Activated T-helper 1 cell treated with anti-CD3 and anti-CD28 coated beads, Interleukin-12 subunit alpha, Interleukin-12 subunit beta, Interleukin-2, Interleukin-4 antibody, amounts not matched to agents 30 ng/mL and 10 ng/mL and 1 ng/mL, durations not matched to agents 14 hours and 24 hours and 36 hours (primary cell): ENCODE measurements at regions not wholly inside any gene's neighbourhood (a gene's known extent, or its start where the extent isn't known, plus 50 kb on each side); places are given as distances from the start of the nearest gene placed in this dataset.
"Not testable (repeated sequence)": the region's sequence is repeated elsewhere in the genome, so short reads cannot be mapped to it uniquely, and the experiment has no call there.

Experiments used
- DNase-seq: peaks from one replicate; pipeline ENCODE4 v3.0.0; 2021; ENCODE audit warnings: low spot score
- H3K27ac Mint-ChIP-seq: one replicate; pipeline ENCODE4 v1.8.0; 2021; ENCODE audit warnings: mild to moderate bottlenecking, mixed read lengths
- H3K27me3 Mint-ChIP-seq: one replicate; pipeline ENCODE4 v1.8.0; 2022; ENCODE audit warnings: mild to moderate bottlenecking, moderate library complexity, mixed read lengths; ENCODE audit not compliant: insufficient read depth
- H3K36me3 Mint-ChIP-seq: one replicate; pipeline ENCODE4 v1.8.0; 2021; ENCODE audit warnings: low read depth, mixed read lengths
- H3K4me1 Mint-ChIP-seq: one replicate; pipeline ENCODE4 v1.8.0; 2021; ENCODE audit warnings: low read depth, mixed read lengths
- H3K4me3 Mint-ChIP-seq: one replicate; pipeline ENCODE4 v1.8.0; 2021; ENCODE audit warnings: mild to moderate bottlenecking, moderate library complexity, mixed read lengths
- H3K9me3 Mint-ChIP-seq: one replicate; pipeline ENCODE4 v1.8.0; 2021; ENCODE audit warnings: mixed read lengths
- intact Hi-C: fragments of 100-400 bp; cut with micrococcal nuclease; formaldehyde crosslinking; loops from one replicate; pipeline ENCODE4 v1.15.1; 2024

DNA sequence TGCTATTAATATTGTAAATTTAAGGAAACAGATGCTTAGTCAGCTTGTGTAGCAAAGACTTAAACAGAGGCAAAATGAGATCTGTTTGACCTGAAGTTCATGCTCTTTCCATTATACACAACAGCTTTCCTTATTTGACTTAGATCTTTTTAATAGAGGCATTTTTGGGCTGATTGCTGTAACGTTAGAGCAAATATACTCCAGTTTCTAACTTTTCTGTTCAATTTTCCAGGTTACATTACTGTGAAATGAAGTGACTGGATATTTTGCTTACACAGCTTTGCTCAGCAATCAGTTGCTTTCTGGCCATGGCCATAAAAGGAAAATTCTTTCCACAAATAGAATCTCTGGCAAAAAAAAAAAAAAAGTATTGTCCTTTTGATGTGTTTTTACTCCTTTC is 146.2 kb downstream of the PCDH7 start:
- no peak for DNase-seq
- intact Hi-C loops: no loop called here
- Mint-ChIP-seq H3K4me3 (no peak overlapping the region), H3K36me3 (no peaks in the 10 kb centered on the region), H3K9me3 (peaks cover 6% of the 10 kb centered on the region), H3K4me1 (no peaks in the 10 kb centered on the region), H3K27me3 (no peaks in the 10 kb centered on the region), H3K27ac (no peak overlapping the region)

DNA sequence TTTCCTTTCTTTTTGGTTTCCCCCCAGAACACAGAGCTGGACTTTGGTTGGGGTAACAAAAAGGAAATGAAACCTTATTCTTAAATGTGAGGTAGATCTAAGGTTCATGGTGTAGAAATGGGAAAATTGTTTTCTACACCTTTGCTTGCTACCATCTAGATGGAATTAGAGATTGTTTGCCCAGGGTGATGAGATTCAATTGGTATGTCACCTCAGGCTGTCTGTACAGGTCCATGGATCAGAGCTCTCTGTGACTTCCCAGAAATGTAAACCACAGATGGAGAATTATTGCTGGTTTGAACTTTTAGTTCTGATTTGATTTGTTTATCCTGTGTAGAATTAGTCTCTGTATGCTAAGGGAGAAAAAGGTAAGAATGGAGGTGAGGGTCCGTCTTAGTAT is 146.7 kb downstream of the PCDH7 start:
- Mint-ChIP-seq H3K9me3 (peaks cover 6% of the 10 kb centered on the region), H3K36me3 (no peaks in the 10 kb centered on the region), H3K27me3 (no peaks in the 10 kb centered on the region), H3K4me3 (no peak overlapping the region), H3K27ac (no peak overlapping the region), H3K4me1 (no peaks in the 10 kb centered on the region)
- intact Hi-C loops: no loop called here
- no peak for DNase-seq

DNA sequence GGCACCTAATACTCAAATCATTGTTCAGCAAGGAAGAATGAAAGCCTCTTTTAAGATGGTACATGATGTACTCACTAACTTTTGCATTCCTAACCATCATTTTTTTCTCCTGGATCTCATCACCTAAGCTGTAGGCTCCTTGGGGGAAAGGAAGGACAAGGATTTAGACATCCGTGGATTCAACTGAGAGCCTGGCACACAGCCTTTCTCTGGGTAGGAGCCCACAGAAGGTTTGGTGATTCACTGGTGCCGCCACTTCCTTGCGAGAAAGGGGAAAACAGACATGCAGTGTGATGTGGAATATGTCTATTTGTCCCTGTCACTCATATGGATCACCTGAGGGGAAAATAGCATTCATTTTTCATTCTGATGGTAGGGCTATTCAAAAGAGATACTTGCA is 147.3 kb downstream of the PCDH7 start:
- Mint-ChIP-seq H3K9me3 (peaks cover 6% of the 10 kb centered on the region), H3K27me3 (no peaks in the 10 kb centered on the region), H3K36me3 (no peaks in the 10 kb centered on the region), H3K27ac (no peak overlapping the region), H3K4me1 (no peaks in the 10 kb centered on the region), H3K4me3 (no peak overlapping the region)
- intact Hi-C loops: no loop called here
- no peak for DNase-seq

DNA sequence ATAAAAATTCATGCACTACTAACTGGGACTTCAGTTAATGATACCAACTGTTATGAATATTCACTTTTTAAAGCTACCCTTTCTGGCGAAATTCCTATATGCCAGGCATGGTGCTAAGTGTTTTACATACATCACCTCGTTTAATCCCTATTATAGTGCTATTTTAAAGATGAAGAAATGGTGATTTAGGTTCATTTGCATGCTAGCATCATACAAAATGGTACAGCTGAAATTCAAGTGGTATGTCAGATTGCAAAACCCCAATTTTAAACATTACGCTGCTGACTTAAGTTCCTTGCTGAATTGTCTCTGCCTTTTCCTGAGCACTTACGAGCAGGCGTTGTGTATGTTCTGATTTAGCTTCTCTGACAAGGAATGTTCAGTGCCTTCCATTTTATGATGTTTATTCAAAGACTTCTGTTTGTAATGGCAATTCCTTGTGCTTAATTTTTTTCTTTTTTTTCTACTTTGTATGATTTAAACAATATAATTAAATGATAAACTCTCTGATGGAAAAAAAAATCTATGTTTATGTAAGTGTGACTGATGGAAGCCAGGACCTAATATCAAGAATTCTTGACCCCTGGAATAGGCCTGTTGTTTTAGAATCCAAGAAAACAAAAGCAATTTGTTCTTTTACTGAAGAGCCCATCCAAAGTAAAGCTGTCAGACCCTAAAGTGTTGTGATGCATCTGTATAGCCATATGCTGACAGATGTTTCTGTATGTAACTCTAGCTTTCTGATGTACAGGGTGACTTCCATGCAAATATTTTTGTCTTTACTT is 148.1 kb downstream of the PCDH7 start:
- intact Hi-C loops: no loop called here
- DNase-seq: no peak
- Mint-ChIP-seq H3K9me3 (peaks cover 9% of the 10 kb centered on the region), H3K36me3 (no peaks in the 10 kb centered on the region), H3K27me3 (no peaks in the 10 kb centered on the region), H3K27ac (no peak overlapping the region), H3K4me1 (no peaks in the 10 kb centered on the region), H3K4me3 (no peak overlapping the region)

DNA sequence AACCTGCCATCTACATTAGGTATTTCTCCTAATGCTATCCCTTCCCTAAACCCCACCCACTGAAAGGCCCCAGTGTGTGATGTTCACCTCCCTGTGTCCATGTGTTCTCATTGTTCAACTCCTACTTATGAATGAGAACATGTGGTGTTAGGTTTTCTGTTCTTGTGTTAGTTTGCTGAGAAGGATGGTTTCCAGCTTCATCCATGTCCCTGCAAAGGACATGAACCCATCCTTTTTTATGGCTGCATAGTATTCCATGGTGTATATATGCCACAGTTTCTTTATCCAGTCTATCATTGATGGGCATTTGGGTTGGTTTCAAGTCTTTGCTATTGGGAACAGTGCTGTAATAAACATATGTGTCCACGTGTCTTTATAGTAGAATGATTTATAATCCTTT is 149.2 kb downstream of the PCDH7 start:
- H3K36me3 Mint-ChIP-seq, H3K9me3 Mint-ChIP-seq, H3K27ac Mint-ChIP-seq, H3K27me3 Mint-ChIP-seq, DNase-seq, H3K4me3 Mint-ChIP-seq, intact Hi-C loops, H3K4me1 Mint-ChIP-seq: not testable (repeated sequence)

DNA sequence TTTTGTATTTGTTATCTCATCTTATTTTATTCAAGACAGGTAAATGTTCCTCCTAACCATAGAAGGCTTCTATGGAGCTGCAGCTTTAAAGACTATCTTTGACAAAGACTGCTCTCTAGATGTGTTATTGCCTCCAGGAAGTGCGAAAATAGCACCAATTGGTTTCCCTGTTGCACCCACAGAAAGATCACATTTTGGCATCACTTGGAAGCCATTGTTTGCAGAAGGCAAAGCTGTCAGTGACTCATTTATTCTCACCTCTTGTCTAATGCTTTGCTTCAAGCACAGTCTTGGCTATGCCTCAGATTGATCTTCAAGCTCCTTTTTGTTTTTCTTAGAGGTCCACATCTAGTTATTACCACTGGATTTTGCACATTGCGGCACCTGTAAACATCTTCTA is 150.3 kb downstream of the PCDH7 start:
- Mint-ChIP-seq H3K27me3 (no peaks in the 10 kb centered on the region), H3K4me3 (no peak overlapping the region), H3K36me3 (no peaks in the 10 kb centered on the region), H3K9me3 (peaks cover 10% of the 10 kb centered on the region), H3K4me1 (no peaks in the 10 kb centered on the region), H3K27ac (no peak overlapping the region)
- no peak for DNase-seq
- intact Hi-C loops: no loop called here

DNA sequence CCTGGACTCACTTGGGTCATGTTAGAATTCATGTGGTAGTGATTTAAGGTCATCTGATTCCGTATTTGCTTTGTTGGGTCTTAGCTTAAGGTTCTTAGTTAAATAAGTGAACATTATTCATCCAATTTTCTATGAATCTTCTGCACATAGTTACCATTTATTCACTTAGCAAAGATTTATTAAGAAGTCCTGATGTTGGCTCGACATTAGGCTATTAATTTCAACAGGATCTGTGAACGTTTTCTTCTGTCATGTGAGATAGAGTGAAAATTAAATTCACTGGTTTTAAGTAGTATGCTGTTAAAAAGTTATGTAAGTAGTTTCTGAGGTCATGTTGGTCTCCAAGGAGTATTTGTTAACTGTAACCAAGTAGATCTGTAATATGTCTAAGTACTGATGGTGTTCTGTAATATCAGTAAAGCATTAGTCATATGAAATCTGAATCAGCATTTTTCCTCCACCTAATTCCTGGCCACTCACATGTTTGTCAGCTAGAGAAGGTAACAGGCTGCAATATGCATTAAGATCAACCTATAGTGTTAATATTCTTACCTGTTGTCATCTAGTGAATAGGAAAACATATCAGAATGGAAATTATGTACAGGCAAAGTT is 155.6 kb downstream of the PCDH7 start:
- H3K4me1 Mint-ChIP-seq: no peaks in the 10 kb centered on the region
- intact Hi-C loops: no loop called here
- no peaks in the 10 kb centered on the region for H3K27me3 Mint-ChIP-seq
- DNase-seq: no peak
- peaks cover 9% of the 10 kb centered on the region for H3K9me3 Mint-ChIP-seq
- no peak overlapping the region for H3K27ac Mint-ChIP-seq
- no peaks in the 10 kb centered on the region for H3K36me3 Mint-ChIP-seq
- H3K4me3 Mint-ChIP-seq: no peak overlapping the region

DNA sequence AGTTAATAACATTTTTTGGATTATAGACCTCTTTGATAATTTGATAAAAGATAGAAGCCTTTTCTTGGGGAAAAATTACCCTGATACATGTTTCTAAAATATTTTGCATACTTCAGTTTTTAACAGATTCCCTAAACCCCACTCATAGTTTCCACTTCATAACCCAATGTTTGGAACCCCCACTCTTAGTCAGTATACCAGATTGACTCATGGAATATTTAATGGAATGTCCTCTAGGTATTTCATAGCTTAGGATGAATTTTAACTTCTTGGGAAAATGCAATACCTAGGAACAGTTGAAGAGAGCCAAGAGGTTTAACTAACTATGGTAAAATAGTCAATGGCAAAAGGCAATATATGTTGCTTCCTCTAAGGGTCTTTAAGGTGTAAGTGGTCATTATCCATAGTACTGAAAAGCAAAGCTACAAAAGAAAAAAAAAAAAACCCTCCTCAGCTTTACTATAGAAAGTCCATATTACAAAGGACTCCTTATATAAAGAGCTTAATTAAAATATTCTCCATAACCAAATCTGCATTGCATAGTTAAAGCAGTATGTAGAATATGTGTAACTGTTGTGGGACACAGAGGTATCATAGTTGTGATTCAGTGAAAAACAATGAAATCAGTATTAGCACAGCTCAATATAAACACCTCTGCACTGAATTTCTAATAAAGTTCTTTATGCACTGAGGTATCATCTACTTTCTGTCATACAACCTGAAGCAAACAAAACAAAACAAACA is 159.9 kb downstream of the PCDH7 start:
- H3K27ac Mint-ChIP-seq: no peak overlapping the region
- no peak for DNase-seq
- no peaks in the 10 kb centered on the region for H3K27me3 Mint-ChIP-seq
- intact Hi-C loops: no loop called here
- peaks cover 5% of the 10 kb centered on the region for H3K9me3 Mint-ChIP-seq
- H3K4me3 Mint-ChIP-seq: no peak overlapping the region
- no peaks in the 10 kb centered on the region for H3K36me3 Mint-ChIP-seq
- no peaks in the 10 kb centered on the region for H3K4me1 Mint-ChIP-seq

DNA sequence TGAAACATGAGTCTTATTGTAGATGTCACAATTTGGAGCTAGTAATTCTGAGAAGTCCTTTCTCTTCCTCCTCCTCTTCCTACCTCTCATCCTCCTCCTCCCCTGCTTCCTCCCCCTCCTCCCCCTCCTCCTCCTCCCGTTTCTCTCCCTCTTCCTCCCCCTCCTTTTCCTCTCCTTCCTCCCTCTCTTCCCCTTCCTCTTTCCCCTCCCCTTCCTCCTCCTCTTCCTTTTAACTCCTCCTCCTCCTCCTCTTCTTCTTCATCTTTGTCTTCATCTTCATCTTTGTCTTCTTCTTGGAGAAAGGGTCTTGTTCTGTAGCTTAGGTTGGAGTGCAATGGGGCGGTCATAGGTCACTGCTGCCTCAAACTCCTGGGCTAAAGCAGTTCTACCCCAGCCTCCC is 161.8 kb downstream of the PCDH7 start:
- DNase-seq: no peak

DNA sequence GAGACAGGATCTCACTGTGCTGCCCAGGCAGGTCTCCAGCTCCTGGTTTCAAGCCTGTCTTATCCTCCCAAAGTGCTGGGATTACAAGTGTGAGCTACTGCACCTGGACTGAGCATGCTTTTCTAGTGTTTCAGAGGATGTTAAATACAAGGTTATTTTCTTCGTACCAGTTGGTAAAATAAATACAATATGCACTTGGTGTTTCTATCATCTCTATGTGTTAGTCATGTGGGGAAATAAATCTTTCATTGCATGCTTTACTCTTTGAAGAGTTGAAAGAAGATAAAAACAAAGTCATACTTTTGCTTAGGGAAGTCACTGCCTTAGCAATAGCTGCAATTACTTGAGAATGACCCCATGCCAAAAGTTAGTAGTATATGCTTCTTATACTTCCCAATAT is 162.3 kb downstream of the PCDH7 start:
- H3K9me3 Mint-ChIP-seq: peaks cover 4% of the 10 kb centered on the region
- no peaks in the 10 kb centered on the region for H3K36me3 Mint-ChIP-seq
- intact Hi-C loops: no loop called here

More for the DNA sequence above, 161.8 kb downstream of the PCDH7 start:
- Mint-ChIP-seq H3K4me1 (no peaks in the 10 kb centered on the region), H3K27ac (no peak overlapping the region), H3K9me3 (peaks cover 4% of the 10 kb centered on the region), H3K4me3 (no peak overlapping the region), H3K27me3 (no peaks in the 10 kb centered on the region), H3K36me3 (no peaks in the 10 kb centered on the region)
- intact Hi-C loops: no loop called here

DNA sequence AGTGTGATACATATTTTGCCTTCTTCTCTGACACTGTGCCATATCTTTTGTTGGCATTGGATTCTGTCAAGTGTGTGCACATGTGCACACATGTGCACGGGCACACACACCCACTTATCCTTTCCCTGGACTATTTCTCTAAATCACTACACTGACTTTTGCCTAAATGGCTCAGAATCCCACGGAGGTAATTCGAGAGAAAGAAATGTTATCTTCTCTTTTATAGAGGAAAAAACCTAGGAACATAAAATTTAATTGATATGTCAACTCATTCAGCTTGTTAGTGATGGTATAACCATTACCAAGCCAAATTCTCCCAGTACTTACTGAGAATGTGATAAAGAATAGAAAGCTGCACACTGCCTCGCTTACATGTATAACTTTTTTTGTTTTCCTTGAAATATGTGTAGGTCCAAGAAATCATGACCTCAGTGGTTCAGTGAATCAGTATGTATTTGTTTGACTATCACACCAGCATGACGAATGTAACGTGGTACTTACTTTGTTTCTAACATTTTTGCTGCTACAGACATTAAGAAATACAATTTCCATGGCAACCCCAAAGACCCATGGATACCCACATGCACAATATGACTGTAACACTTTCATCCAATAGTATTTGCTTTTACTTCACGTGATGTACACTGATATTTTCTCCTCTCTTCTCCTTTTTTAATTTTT is 163.0 kb downstream of the PCDH7 start:
- DNase-seq: no peak
- no peaks in the 10 kb centered on the region for H3K27me3 Mint-ChIP-seq
- H3K4me3 Mint-ChIP-seq: no peak overlapping the region
- no peaks in the 10 kb centered on the region for H3K36me3 Mint-ChIP-seq
- H3K9me3 Mint-ChIP-seq: peaks cover 4% of the 10 kb centered on the region
- no peak overlapping the region for H3K27ac Mint-ChIP-seq
- intact Hi-C loops: no loop called here
- no peaks in the 10 kb centered on the region for H3K4me1 Mint-ChIP-seq

More for the DNA sequence above, 162.3 kb downstream of the PCDH7 start:
- H3K27me3 Mint-ChIP-seq: no peaks in the 10 kb centered on the region
- no peak overlapping the region for H3K27ac Mint-ChIP-seq
- H3K4me3 Mint-ChIP-seq: no peak overlapping the region
- no peak for DNase-seq
- no peaks in the 10 kb centered on the region for H3K4me1 Mint-ChIP-seq

DNA sequence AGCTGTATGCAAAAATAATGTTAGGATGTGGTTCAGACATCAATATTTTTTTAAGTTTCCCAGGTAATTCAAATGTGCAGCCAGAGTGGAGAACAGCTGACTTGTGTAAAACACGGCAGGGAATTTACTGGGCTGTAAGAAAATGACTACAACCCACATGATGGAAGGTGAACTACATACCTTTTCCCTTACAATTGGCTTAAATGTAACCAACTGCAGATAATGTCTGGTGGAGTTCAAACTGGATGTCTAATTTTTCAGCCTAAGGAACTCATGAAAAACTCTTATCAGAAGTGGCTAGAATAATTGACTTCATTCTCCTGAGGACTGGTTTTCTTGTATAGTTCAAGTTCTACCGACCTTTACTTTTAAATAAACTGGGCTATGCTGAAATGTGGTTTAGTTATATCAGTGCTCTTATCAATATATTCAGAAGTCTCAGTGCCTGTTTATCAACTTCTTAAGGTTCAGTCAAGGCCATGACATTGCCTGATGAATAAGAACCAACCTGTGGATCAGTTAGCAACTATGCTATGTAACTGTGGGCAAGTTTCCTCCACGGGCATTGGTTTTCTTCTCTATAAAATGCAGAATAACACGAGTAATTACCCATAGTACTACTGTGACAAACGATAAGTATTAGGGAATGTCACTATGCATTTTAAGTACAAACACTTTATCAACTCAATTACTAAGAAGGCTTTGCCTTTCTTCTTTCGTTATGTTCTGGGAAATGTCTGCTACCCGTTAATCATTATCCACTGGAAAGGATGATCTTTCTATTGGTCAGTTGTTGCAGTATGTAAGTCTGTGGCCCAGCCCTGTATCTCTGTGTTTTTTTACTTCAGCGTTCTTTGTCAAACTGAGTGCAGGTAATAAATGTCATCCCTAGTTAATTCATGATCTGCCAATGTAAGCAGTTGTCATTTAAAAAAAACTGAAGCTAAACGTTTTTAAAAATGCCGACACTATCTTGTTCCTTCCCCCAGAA is 181.6 kb downstream of the PCDH7 start:
- no peaks in the 10 kb centered on the region for H3K27me3 Mint-ChIP-seq
- intact Hi-C loops: no loop called here
- no peak overlapping the region for H3K4me3 Mint-ChIP-seq
- no peak for DNase-seq
- H3K9me3 Mint-ChIP-seq: peaks cover 5% of the 10 kb centered on the region
- H3K27ac Mint-ChIP-seq: no peak overlapping the region
- H3K4me1 Mint-ChIP-seq: no peaks in the 10 kb centered on the region
- H3K36me3 Mint-ChIP-seq: no peaks in the 10 kb centered on the region
